GM23248 (cell line): ENCODE measurements at regions not wholly inside any gene's neighbourhood (a gene's known extent, or its start where the extent isn't known, plus 50 kb on each side); places are given as distances from the start of the nearest gene placed in this dataset.

Experiments used
- EZH2 ChIP-seq: fragments of 200-600 bp; sonication (generic); IDR thresholded peaks from 2 replicates; pipeline ENCODE4 v1.6.1; 2018; ENCODE audit warnings: antibody characterized with exemption, mild to moderate bottlenecking; ENCODE audit not compliant: insufficient read depth, poor library complexity, severe bottlenecking
- EZH2phosphoT487 ChIP-seq: fragments of 200-600 bp; sonication (generic); IDR thresholded peaks from 2 replicates; pipeline ENCODE4 v1.6.1; 2018; ENCODE audit warnings: antibody characterized with exemption, moderate library complexity, mild to moderate bottlenecking, low read depth; ENCODE audit not compliant: insufficient read depth

GRCh38 chr1:38724160-38725131 lies 135.1 kb downstream of the RRAGC start:
- TF ChIP-seq EZH2 (no peak), EZH2phosphoT487 (no peak)
